HG03439 (cell line): ENCODE measurements at regions not wholly inside any gene's neighbourhood (a gene's known extent, or its start where the extent isn't known, plus 50 kb on each side); places are given as distances from the start of the nearest gene placed in this dataset.

Source experiments
- ATAC-seq: cut with Tn5 transposase; IDR thresholded peaks from one replicate; pipeline ENCODE4 v1.9.1; 2021; ENCODE audit warnings: mild to moderate bottlenecking, moderate library complexity; ENCODE audit not compliant: unreplicated experiment

- ATAC-seq = no peak
Observed at GRCh38 chr17:74070374-74070773, 133.1 kb upstream of the RPL38 start.

DNA sequence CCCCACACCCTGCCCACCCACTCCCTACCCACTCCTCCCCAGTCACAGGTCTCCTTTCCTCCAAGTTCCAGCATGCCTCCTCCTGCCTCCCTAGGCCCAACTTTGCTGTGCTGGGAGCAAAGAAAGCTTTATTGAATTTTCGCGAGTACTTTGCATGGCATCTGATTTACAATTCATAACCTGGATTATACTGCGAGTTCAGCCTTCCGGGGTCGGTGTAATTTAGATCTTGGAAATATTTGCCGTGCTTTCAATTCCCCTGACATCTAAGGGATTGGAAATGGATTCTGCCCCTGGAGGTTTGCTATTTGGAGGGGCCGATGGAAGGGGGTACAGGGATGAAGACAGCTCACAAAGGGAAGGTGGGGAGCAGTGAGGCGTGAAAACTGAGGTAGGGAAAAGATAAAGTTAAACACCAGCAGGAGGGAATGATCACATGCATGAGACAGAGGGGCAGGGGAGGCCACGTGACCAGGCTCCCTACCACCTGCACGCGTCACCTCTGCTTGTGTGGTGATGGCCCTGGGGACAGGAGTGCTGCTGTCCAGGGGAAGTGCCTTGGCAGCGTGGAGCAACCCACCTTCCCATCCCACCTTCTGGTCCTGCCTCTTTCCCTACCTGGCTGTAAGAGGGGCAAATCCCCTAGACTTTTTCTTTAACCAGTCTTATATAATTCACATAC is 132.3 kb upstream of the RPL38 start:
- ATAC-seq = no peak

- ATAC-seq = no peak
Observed at GRCh38 chr17:74072340-74072739, 131.1 kb upstream of the RPL38 start.

DNA sequence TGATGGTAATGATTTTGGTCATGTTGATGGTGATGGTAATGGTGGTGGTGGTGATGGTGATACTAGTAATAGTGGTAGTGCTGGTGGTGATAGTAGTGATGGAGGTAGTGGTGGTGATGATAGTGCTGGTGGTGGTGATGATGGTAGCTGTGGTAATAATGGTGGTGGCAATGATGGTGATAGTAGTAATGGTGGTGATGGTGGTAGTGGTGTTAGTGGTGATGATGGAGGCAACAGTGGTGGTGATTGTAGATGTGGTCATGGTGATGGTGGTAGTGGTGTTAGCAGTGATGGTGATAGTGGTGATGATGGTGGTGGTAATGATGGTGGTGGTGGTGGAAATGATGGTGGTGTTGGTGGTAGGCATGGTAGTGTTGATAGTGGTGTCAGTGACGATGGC is 127.0 kb upstream of the RPL38 start:
- ATAC-seq = no peak

GRCh38 chr17:74077231-74077630 is 126.2 kb upstream of the RPL38 start:
- no peak for ATAC-seq

DNA sequence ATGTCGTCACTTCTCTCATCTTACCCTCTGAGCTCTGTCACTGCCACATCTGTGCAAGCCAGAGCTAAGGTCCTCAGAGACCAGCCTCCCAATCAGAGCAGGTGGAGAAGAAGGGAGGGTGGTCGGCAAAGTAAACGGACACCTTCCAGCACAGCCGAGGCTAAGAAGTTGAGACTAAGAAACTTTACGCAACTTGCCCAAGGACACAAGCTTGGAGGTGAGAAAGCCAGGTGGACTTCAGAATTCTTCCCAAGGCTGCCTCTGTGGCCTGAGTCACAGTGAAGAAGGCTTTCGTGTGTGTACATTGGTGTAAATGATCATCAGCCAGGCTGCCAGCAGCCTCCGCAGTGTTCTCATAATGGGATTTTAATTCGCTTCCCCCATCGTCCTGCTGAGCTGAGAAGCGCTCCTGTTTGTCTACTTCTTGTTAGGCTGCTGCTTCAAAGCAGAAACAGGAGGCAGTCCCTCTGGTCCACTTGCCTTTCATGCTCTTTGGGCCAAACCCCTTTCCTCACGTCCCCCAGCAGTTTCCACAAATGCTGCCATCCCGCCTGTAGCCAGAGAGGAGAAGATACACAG is 125.0 kb upstream of the RPL38 start:
- no peak for ATAC-seq

- ATAC-seq = no peak
Observed at GRCh38 chr17:74079537-74080300, 123.8 kb upstream of the RPL38 start.

DNA sequence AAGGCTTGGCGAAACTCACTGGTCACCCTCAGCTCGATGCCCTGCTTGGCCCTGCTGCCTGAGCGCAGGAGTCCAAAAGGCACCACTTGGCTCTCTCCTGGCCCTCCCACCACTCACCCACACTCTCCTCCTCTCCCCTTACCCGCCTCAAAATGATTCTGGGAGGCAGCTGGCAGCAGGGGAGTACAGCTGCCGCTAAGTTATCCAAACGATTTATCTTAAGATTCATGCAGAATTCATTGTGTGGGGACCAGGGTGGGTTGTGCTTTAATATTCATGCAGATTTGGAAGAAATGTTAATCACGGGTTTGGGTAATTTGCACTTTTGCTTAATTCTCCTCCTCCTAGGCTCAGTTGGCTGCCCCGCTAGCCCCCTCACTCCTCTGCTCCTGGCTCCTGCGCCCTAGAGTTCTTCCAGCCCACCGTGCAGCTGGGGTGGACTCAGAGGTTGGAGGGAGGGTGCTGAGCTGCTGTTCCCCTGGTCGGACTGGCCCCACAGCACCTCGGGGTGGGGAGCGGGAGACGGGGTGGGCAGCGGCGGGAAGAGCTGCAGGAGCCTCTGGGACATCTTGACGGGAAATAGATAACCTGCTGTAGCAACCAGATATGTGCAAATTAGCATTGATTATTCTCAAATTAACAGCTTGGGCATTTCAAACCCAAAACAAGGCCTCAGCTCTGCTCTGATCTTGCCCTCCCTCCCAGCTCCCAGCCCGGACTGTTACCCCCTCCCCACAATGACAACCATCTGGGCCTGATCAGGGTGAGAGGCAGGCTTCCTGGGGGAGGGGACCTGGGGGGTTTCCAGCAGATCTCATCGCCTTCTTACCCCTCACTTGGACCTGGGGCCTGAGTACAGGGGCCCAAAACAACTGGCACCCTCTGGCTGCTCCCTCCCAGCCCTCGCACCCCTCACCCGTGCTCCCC is 122.6 kb upstream of the RPL38 start:
- no peak for ATAC-seq

DNA sequence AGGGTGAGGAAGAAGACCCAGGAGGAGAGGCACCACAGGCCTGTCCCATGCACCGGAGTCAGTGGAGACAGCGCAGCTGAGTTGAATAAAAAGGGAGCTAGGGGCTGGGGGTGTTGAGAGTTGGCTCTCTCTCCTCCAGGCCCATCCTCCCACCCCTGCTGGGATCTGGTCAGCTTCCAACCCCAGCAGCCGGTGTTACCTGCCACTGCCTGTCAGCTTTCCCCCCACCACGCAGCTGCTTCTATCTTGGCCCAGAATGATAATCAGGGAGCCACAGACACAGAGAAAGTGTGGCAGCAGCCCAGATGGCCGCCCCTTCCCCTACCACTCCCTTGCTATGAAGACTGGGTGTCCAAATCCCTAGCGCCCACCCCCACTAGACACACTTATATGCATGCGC is 120.6 kb upstream of the RPL38 start:
- no peak for ATAC-seq

- no peak for ATAC-seq
Observed at GRCh38 chr17:74083321-74083720, 120.2 kb upstream of the RPL38 start.

GRCh38 chr17:74085434-74085833 is 118.0 kb upstream of the RPL38 start:
- ATAC-seq = no peak

DNA sequence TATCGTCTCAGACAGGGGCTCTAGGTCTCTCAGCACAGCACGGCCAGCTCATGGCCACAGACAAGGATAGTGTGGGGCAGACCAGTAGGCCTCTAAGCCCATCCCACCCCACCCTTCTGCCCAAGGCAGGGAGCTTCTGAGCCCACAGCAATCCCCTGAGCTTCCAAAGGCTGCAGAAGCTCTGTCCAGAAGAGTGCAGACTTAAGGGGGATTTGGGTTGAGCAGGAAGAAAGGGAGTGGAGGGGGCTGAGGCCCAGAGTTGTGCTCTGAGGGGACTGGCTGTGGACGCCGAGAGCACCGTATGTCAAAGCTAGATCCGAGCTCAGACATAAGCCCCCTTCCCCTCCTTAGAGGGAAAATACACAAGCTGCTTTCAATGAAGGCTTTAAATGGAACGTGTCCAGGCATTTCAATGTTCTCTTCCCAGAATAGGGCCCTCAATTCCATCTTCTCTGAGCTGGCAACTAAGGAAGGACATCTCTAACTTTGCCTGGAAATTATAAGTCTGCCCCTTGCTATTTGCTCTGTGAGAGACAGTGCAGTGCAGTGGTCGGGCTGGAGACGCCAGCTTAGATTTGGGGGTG is 116.4 kb upstream of the RPL38 start:
- no peak for ATAC-seq

- ATAC-seq = no peak
Observed at GRCh38 chr17:74088285-74088933, 115.1 kb upstream of the RPL38 start.

- ATAC-seq = no peak
Observed at GRCh38 chr17:74088934-74089329, 114.5 kb upstream of the RPL38 start.

DNA sequence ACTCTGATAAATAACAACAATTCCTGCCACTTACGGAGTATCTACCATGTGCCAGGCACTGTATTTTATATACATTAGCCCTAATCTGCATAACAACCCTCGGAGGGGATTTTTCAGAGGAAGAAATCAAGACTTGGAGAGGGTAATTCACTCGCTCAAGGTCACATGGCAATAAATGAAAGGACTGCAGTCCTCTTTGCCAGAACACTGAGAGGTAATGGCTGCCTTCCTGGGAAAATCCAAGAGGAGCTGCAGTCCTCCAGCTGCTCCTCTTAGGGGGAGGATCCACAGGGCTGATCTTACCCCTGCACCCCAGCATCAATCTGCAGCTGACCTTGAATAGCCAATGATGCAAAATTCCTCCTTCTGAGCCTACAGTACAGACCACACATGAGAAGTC is 114.1 kb upstream of the RPL38 start:
- ATAC-seq = no peak

DNA sequence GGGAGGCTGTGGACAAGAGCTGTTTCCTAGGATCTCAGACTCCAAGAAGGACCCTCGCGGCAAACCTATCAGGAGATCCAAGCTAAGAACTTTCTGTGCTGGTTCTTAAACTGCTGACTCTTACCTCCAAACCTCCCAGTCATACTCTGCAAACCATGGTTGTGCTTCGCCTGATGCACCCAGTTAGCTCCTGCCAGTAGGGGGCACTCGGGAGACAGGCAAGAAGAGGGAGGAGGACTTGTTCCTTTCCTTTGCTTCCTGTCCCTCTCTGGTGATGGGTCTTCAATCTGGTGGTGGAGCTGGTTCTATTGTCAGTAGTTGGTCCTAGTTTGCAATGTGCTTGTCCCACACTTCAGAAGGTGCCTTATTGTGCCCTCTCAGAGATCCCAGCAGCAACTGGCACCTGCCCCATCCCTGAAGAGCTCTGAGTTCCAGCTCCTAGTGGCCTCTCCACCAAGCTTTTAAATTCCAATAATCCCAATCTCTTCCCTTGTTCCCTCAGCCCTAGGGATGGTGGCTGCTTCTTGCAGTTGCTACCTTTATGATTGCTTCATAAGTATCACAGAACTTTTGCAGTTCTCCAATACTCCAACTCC is 113.5 kb upstream of the RPL38 start:
- no peak for ATAC-seq

DNA sequence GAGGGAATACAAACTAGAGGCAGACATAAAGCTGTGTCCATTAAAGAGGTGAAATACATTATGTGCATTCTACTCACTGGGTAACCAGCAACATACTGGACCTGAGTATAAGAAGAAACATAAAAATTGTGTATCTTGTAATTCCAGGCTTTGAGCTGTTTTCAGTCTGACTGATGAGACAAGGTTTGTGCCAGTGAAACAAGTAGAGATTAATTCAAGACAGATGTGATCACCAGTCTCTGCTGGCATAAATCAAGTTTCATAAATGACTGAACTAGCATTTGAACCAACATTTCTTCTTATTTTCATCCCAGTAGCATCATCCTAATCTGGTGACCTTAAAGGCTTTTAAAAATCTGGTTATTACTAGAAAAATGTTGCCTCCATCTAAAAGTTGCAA is 108.8 kb upstream of the RPL38 start:
- no peak for ATAC-seq

DNA sequence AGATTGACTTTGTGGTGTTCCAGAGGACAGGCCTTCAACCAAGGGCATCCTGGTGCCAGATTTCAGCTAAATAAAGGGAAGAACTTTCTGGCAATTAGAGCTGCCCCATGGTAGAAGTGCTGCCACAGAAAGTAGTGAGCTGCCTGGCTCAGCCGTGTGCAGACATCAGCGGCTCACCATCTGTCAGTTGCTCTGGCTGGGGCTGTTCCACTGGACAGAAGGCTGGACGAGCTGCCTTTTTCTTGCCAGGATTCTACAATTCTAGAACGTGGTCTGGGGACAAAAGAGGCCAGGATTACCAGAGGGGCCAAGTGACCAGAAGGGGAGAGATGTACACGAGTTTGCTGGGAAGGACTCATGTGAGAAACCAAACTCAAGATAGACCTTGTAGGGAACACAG is 107.0 kb upstream of the RPL38 start:
- ATAC-seq = no peak

DNA sequence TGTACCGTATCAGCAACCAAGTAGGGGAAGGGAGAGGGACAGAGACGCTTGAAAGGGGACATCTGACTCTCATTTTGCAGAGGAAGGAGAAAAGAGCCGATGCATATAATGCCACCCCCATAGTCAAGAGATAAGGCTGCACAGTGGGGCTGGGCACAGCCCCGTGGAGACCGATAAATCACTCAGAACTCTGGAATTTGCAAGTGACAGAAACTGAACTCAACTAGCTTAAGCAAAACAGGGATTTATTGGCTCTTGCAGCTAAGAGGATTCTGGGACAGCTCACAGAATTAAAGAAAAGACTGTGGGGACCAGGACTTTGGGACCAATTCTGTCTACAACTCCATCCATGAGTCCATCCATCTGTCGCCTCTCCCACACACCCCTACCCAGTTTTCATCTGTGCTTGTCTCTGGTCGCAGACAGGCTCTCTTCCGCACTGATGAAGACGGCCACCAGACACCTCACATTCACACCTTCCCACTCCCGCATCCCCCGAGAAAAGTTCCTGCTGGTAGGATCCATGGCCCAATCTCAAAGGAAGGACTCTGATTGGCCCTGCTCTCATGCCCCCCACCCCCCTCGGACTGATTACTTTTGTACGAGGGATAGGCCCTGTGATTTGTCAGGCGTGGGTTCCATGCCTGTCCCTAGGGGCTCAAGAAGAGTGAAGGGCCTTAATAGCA is 105.9 kb upstream of the RPL38 start:
- ATAC-seq = no peak
